Fibroblast of the aortic adventitia (primary cell): ENCODE measurements at regions not wholly inside any gene's neighbourhood (a gene's known extent, or its start where the extent isn't known, plus 50 kb on each side); places are given as distances from the start of the nearest gene placed in this dataset.

ENCODE experiments used
- DNase-seq: peaks from one replicate; pipeline ENCODE4 v3.0.0-alpha.2; 2010; ENCODE audit warnings: low read depth
- H3K4me3 ChIP-seq: 2 replicates; pipeline ENCODE4 v1.5.1; 2011; ENCODE audit warnings: low read depth, mild to moderate bottlenecking, control low read depth, low read length, moderate library complexity
- CTCF ChIP-seq: IDR thresholded peaks from 2 replicates; pipeline ENCODE4 v1.5.1; 2011; ENCODE audit warnings: mild to moderate bottlenecking, low read length, control low read depth, inconsistent platforms; ENCODE audit not compliant: insufficient read depth

- DNase-seq: no peak
- TF ChIP-seq CTCF: no peak
- H3K4me3 ChIP-seq: no peak overlapping the region
Observed at GRCh38 chr13:97848886-97849285, 104.6 kb upstream of the IPO5 start.

- no peak overlapping the region for H3K4me3 ChIP-seq
- peak; percentile 27 for DNase-seq
- peak; percentile 42 for TF ChIP-seq CTCF
Observed at GRCh38 chr13:97849305-97849704, 104.2 kb upstream of the IPO5 start.

- TF ChIP-seq CTCF: no peak
- peak; percentile 4 for DNase-seq
- H3K4me3 ChIP-seq: no peak overlapping the region
Observed at GRCh38 chr13:97851269-97851668, 102.2 kb upstream of the IPO5 start.

- TF ChIP-seq CTCF: no peak
- DNase-seq: no peak
- H3K4me3 ChIP-seq: no peak overlapping the region
Observed at GRCh38 chr13:97852181-97852874, 101.1 kb upstream of the IPO5 start.

- no peak for TF ChIP-seq CTCF
- no peak overlapping the region for H3K4me3 ChIP-seq
- peak; percentile 14 for DNase-seq
Observed at GRCh38 chr13:97853550-97853949, 99.9 kb upstream of the IPO5 start.

GRCh38 chr13:97855570-97856303 lies 97.7 kb upstream of the IPO5 start:
- H3K4me3 ChIP-seq: no peak overlapping the region
- DNase-seq: peak; percentile 92
- peak; percentile 81 for TF ChIP-seq CTCF
